Hematopoietic multipotent progenitor cell (in vitro differentiated cells): ENCODE measurements at regions not wholly inside any gene's neighbourhood (a gene's known extent, or its start where the extent isn't known, plus 50 kb on each side); places are given as distances from the start of the nearest gene placed in this dataset.
A peak's percentile ranks its signal among the peaks of the same experiment; 100 is the strongest.
"Not testable (repeated sequence)": the region's sequence is repeated elsewhere in the genome, so short reads cannot be mapped to it uniquely, and the experiment has no call there.

Experiments used
- DNase-seq, 3 donors: peaks; one replicate each; pipeline ENCODE4 v3.0.0-alpha.2; 2011 to 2015; ENCODE audit warnings: low read depth in 2 of 3, low spot score in 2 of 3

- no peak for DNase-seq
Measured at GRCh38 chr4:174080361-174080760, 203.1 kb downstream of the FBXO8 start.

DNA sequence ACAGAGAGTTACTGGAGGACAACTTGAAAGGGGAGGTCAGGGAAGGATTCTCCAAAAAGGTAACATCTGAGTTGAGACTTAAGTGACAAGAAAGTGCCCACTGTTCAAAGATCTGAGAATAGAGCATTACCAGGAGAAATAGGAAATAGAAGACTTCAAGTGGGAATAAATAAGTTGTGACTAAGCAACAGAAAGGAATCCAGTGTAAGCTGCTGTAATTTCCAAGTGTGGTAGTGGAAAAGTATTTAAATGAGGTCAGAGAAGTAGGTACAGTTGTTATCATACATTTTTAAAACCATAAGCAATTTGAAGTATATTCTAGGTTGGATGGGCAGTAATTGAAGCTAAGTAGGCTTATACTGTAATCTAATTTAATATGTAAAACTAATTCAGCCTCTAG is 211.9 kb downstream of the FBXO8 start:
- no peak for DNase-seq

DNA sequence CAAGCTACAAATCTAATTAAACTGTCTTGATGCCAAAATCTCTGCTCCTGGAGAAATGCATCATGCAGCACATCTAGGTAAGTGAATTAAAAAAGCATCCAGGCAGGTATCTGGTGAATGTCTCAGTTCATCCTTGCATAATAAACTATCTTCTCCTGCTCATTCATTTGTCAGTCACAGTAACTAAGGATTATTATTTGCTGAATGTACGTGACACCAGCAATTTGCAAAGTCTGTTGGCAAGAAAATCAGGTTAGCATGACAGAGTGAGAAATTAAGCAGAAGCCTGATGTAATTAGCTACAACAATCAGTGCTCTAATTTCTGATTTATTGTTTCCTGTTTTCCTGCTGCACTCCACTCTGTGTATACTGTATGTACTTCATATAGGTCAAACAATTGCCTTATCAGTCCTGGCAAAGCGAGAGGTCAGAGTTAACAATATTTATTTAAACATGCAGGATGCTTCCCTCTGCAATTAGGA is 213.6 kb downstream of the FBXO8 start:
- DNase-seq: no peak

DNA sequence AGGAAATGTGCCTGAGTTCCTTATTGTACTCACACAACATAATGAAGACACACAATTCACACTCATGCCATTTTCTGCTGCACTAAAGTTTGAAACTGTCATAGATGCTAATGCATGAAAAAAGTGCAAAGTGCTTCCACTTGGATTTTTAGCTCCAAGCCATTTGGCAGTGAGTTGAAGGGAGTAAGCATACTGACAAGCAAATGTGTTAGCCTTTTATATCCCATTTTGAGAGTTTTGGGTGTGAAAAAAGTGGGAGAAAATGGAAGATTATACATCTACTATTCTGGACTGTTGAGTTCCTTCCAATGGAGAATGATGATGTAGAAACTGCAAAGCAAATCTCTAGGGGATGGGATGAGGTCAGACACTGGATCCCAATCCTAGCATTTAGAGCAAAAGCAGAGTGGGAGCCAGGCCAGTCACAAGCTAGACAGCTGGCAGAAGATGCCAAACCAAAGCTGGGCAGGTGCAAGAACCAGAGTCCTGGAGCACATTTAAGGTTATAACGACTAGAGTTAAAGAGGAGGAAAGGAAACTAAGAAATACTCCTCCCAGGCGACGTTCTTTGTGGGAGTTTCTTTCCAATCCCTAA is 216.8 kb downstream of the FBXO8 start:
- DNase-seq: no peak

DNA sequence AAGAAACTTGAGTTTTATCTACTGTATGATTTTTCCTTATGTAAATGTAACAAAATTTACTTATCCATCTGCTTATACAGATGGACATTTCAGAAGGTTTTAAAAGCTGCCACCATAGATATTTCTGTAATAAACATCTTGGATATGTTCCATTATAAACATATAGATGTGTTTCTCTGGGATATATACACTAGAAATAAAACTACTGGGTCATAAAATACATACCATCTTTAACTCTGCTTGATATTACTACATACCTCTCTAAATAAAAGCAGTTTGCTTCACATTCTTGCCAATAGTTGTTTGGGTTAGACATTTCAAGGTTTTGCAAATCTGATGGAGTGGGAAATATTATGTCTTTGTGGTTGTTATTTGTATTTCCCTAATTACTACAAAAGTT is 220.6 kb downstream of the FBXO8 start:
- DNase-seq: no peak

DNA sequence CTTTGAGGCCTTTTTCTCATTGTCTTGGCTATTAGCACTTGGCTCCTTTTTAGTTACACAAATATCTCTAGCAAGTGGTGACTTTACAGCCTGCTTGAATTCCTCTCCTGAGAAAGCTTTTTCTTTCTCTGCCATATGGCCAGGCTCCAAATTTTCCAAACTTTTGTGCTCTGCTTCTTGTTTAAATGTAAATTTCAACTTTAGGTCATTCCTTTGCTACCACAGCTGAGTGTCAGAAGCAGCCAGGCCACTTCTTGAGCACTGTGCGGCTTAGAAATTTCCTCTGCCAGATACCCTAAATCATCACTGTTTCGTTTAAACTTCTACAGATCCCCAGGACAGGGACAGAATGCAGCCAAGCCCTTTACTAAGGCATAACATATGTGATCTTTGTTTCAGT is 222.4 kb downstream of the FBXO8 start:
- no peak for DNase-seq

DNA sequence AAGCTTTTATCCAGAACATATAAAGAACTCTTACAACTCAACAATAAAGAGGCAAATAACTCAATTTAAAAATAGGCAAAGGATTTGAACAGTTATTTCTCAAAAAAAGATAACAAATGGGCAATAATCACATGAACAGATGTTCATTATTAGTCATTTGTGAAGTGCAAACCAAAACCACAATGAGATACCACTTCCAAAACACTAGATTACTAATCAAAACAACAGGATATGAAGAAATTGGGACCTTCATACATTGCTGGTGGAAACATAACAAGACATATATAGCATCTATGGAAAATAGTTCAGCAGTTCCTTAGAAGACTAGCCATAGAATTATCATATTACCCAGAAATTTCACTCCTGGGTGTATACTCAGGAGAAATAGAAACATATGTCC is 224.6 kb downstream of the FBXO8 start:
- DNase-seq: no peak

GRCh38 chr4:174056959-174057358 is 226.5 kb downstream of the FBXO8 start:
- DNase-seq: no peak

DNA sequence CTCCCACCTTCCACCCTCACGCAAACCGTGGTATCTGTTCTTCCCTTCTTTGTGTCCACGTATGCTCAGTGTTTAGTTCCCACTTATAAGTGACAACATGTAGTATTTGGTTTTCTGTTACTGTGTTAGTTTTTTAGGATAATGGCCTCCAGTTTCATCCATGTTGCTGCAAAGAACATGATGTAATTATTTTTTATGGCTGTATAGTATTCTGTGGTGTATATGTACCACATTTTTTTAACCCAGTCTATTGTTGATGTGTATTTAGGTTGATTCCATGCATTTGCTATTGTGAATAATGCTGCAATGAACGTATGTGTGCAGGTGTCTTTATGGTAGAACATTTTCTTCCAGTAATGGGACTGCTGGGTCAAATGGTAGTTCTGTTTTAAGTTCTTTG is 228.1 kb downstream of the FBXO8 start:
- no peak for DNase-seq

DNA sequence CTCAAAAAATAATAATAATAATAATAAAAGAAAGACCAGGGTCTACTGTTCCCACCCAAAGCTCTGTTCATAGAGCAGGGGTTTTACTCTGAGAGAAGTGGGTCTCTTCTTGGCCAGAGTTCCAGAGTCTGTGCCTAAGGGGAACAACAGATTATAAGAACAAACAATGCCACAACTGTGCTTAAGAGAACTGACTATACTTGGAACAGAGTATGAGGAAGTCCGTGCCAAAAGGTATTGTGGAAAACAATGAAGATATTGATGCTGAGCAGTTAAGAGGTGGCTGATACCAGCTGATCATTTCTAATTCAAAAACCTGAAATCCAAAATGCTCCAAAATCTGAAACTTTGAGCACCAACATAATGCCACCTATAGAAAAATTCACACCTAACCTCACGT is 229.6 kb downstream of the FBXO8 start:
- DNase-seq: no peak

DNA sequence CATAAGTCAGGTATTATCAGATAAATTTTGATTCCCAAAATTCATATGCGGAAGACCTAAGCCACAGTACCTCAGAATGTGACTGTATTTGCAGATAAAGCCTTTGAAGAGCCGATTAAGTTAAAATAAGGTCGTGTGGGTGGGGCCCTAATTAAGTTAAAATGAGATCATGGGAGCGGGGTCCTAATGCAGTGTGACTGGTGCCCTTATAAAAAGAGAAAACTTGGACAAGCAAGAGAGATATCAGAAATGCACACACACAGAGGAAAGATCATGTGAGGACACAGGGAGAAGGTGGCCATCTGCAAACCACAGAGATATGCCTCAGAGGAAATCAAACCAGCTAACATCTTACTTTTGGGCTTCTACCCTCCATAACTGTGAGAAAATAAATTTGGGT is 236.1 kb downstream of the FBXO8 start:
- DNase-seq: peak in 2 of 3 donors; percentile 29 to 33

GRCh38 chr4:174045829-174046228 is 237.6 kb downstream of the FBXO8 start:
- not testable (repeated sequence) for DNase-seq

DNA sequence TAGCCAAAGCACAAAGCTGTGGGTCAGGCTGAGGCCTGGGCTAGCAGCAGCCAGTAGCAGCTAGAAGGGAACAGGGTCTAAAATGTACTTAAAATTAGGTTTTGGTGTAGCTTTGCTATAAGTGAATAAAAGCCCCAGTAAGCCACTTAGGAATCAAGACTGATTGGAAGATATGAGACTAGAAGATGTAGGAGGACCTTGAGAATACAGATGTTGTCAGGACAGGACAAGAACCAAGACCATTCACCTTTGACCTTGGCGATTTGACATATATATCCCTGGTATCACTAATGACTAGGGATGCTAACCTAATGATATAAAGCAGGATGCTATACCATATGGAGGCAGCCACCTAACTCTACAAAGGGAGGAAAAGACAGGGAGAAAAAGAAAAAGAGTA is 238.1 kb downstream of the FBXO8 start:
- no peak for DNase-seq

DNA sequence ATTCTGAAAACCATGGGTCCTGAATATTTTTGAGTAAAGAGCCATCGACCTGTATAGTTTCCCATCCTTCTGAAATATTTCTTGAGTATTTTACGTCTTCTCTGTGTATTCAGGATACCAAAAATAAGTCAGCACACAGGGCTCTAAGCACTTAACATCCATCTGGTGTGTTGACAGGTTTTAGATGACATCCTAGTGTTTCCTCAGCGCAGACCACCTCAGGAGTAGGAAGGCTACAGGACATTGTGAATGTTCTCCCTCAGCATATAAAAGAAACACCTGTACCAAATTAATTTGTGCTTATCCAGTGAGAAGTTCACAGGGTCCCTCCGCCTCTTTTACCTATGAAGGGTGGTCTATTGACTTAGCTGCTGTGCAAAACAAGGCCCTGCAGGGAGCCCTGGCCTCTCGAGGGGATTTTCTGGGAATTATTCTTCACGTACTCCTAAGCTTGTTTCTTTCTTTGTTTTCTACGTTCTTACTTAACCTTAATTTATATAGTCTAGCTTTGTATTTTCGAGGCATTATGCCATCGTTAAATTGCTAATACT is 241.8 kb downstream of the FBXO8 start:
- DNase-seq: no peak

GRCh38 chr4:174040287-174040686 is 243.2 kb downstream of the FBXO8 start:
- no peak for DNase-seq

- DNase-seq: no peak
Measured at GRCh38 chr4:174038481-174038880, 245.0 kb downstream of the FBXO8 start.

DNA sequence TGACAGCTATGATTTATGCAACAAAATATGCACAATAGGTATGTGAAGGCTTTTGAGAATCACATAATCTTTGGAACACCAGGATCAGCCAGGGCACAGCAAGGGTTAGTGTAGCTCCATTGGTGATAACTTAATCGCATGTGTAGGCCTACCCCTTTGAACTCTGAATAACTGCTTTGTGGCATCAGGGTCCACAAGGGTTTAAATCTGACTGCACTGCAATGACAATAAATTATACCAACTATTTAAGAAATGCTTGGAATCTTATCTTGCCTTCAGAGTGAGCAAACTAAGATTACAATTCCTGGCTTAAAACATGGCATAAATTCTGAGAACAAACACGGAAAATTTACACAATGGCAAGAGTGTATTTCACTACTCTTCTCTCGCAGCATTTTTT is 245.8 kb downstream of the FBXO8 start:
- DNase-seq: no peak

DNA sequence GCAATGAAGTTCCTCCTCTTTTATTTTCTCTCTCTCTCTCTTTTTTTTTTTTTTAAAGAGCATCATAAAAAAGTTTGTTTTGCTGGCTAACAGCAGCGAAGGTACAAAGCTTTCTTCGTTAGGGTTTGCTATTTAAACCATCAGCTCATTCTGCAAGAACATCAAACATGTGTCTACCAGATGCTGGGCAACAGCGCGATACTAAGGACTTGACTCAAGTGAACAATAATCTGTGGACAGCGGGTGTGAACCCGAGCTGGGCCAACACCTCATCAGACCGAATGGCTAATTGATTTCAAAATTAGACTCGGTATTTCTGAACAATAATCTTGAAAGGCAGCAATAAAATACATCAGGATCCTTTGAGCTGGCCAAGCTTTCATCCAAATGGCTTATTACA is 246.4 kb downstream of the FBXO8 start:
- DNase-seq: no peak

- no peak for DNase-seq
Measured at GRCh38 chr4:174036576-174036975, 246.9 kb downstream of the FBXO8 start.

- no peak for DNase-seq
Measured at GRCh38 chr4:174036111-174036510, 247.4 kb downstream of the FBXO8 start.

DNA sequence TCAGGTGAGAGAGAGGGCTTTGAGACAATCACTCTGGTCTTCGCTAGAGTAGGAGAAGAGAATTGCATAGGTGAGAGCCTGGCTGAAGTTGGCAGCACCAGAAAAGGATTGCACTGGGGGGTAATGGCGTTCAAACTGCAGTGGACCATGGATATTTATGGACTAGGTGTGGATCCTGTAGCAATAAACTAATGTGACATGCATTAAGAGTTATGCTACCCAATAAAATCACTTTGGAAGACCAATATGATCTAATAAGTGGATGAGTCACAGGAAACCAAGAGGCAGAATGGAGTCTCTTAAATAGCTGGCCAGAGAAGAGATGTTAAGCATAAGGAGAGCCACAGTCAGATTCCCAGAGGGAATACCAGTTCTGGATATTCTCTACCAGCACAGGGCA is 259.8 kb downstream of the FBXO8 start:
- DNase-seq: no peak

GRCh38 chr4:174018236-174018635 is 265.2 kb downstream of the FBXO8 start:
- no peak for DNase-seq

GRCh38 chr4:174016251-174016650 is 267.2 kb downstream of the FBXO8 start:
- no peak for DNase-seq
